ENCODE measurements at regions not wholly inside any gene's neighbourhood (a gene's known extent, or its start where the extent isn't known, plus 50 kb on each side); places are given as distances from the start of the nearest gene placed in this dataset.

- intact Hi-C loops (cut with DNase I), result no loop called here
- TF ChIP-seq POLR2A (IDR thresholded peaks at IDR 0.05) (no peak), CTCF (IDR thresholded peaks at IDR 0.05) (no peak)
- WGBS, 2 donors, result 83 to 85% methylated on average over 6 of the region's 6 CpGs
- Histone ChIP-seq H3K4me1 (no peaks in the 10 kb centered on the region), H3K27me3 (no peaks in the 10 kb centered on the region), H3K36me3 (replicated peaks in 1 of 2; ENCODE audit: insufficient read depth in 1 of 2, low read depth in 2 of 2) (no peaks in the 10 kb centered on the region), H3K27ac (no peak overlapping the region), H3K9me3 (no peaks in the 10 kb centered on the region), H3K4me3 (no peak overlapping the region)
- DNase-seq, result no peak
- no peak for ATAC-seq
Measured at GRCh38 chr4:17153572-17153971, 255.1 kb upstream of the LDB2 start.

- Histone ChIP-seq H3K9me3 (no peaks in the 10 kb centered on the region), H3K4me3 (no peak overlapping the region), H3K36me3 (replicated peaks in 1 of 2; ENCODE audit: insufficient read depth in 1 of 2, low read depth in 2 of 2) (no peaks in the 10 kb centered on the region), H3K27me3 (no peaks in the 10 kb centered on the region), H3K4me1 (no peaks in the 10 kb centered on the region), H3K27ac (no peak overlapping the region)
- intact Hi-C loops (cut with DNase I), result no loop called here
- WGBS, 2 donors, result 36 to 37% methylated on average over 6 of the region's 6 CpGs
- no peak for DNase-seq
- TF ChIP-seq POLR2A (IDR thresholded peaks at IDR 0.05), result no peak
- no peak for TF ChIP-seq CTCF (IDR thresholded peaks at IDR 0.05)
- ATAC-seq, result no peak
Measured at GRCh38 chr4:17152941-17153540, 254.6 kb upstream of the LDB2 start.

- no peak overlapping the region for H3K27ac ChIP-seq
- no peak overlapping the region for H3K4me3 ChIP-seq
- no peak for TF ChIP-seq CTCF (IDR thresholded peaks at IDR 0.05)
- no peak for TF ChIP-seq POLR2A (IDR thresholded peaks at IDR 0.05)
- no peaks in the 10 kb centered on the region for H3K27me3 ChIP-seq
- DNase-seq, result no peak
- intact Hi-C loops (cut with DNase I), result no loop called here
- no peaks in the 10 kb centered on the region for H3K4me1 ChIP-seq
- no peaks in the 10 kb centered on the region for H3K9me3 ChIP-seq
- no peaks in the 10 kb centered on the region for H3K36me3 ChIP-seq (replicated peaks in 1 of 2; ENCODE audit: insufficient read depth in 1 of 2, low read depth in 2 of 2)
- no peak for ATAC-seq
Measured at GRCh38 chr4:17142232-17142711, 243.8 kb upstream of the LDB2 start.

GRCh38 chr4:17138847-17139246, 240.4 kb upstream of the LDB2 start:
- H3K27me3 ChIP-seq, result no peaks in the 10 kb centered on the region
- TF ChIP-seq CTCF (IDR thresholded peaks at IDR 0.05) (no peak), POLR2A (IDR thresholded peaks at IDR 0.05) (no peak)
- no peaks in the 10 kb centered on the region for H3K9me3 ChIP-seq
- no peak overlapping the region for H3K27ac ChIP-seq
- no peaks in the 10 kb centered on the region for H3K4me1 ChIP-seq
- no peaks in the 10 kb centered on the region for H3K36me3 ChIP-seq (replicated peaks in 1 of 2; ENCODE audit: insufficient read depth in 1 of 2, low read depth in 2 of 2)
- intact Hi-C loops (cut with DNase I), result no loop called here
- H3K4me3 ChIP-seq, result no peak overlapping the region
- DNase-seq (no peak), ATAC-seq (no peak)

GRCh38 chr4:17134565-17134964, 236.1 kb upstream of the LDB2 start:
- H3K9me3 ChIP-seq, result no peaks in the 10 kb centered on the region
- no peaks in the 10 kb centered on the region for H3K36me3 ChIP-seq (replicated peaks in 1 of 2; ENCODE audit: insufficient read depth in 1 of 2, low read depth in 2 of 2)
- ATAC-seq (no peak), DNase-seq (no peak)
- intact Hi-C loops (cut with DNase I), result no loop called here
- no peak overlapping the region for H3K4me3 ChIP-seq
- no peak overlapping the region for H3K27ac ChIP-seq
- H3K27me3 ChIP-seq, result no peaks in the 10 kb centered on the region
- TF ChIP-seq CTCF (IDR thresholded peaks at IDR 0.05), result no peak
- TF ChIP-seq POLR2A (IDR thresholded peaks at IDR 0.05), result no peak
- H3K4me1 ChIP-seq, result no peaks in the 10 kb centered on the region

Data from body of pancreas (tissue), 4 donors.